PC-9 (cell line): ENCODE measurements at regions not wholly inside any gene's neighbourhood (a gene's known extent, or its start where the extent isn't known, plus 50 kb on each side); places are given as distances from the start of the nearest gene placed in this dataset.

Experiments used
- EZH2 ChIP-seq: fragments of 200-600 bp; sonication (generic); IDR thresholded peaks from 2 replicates; pipeline ENCODE4 v1.8.0; 2017; ENCODE audit warnings: antibody characterized with exemption, low read depth
- TF ChIP-seq, protein P1 (sequence below): fragments of 200-600 bp; sonication (generic); conservative IDR thresholded peaks from 2 replicates; pipeline ENCODE4 v1.6.1; 2017; ENCODE audit warnings: mixed run types, antibody characterized with exemption, mild to moderate bottlenecking, moderate library complexity

GRCh38 chrX:128634754-128635153 is 582.6 kb upstream of the ACTRT1 start:
- TF ChIP-seq, protein P1, sequence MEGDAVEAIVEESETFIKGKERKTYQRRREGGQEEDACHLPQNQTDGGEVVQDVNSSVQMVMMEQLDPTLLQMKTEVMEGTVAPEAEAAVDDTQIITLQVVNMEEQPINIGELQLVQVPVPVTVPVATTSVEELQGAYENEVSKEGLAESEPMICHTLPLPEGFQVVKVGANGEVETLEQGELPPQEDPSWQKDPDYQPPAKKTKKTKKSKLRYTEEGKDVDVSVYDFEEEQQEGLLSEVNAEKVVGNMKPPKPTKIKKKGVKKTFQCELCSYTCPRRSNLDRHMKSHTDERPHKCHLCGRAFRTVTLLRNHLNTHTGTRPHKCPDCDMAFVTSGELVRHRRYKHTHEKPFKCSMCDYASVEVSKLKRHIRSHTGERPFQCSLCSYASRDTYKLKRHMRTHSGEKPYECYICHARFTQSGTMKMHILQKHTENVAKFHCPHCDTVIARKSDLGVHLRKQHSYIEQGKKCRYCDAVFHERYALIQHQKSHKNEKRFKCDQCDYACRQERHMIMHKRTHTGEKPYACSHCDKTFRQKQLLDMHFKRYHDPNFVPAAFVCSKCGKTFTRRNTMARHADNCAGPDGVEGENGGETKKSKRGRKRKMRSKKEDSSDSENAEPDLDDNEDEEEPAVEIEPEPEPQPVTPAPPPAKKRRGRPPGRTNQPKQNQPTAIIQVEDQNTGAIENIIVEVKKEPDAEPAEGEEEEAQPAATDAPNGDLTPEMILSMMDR, result no peak
- no peak for TF ChIP-seq EZH2
